ENCODE measurements at regions not wholly inside any gene's neighbourhood (a gene's known extent, or its start where the extent isn't known, plus 50 kb on each side); places are given as distances from the start of the nearest gene placed in this dataset.

DNA sequence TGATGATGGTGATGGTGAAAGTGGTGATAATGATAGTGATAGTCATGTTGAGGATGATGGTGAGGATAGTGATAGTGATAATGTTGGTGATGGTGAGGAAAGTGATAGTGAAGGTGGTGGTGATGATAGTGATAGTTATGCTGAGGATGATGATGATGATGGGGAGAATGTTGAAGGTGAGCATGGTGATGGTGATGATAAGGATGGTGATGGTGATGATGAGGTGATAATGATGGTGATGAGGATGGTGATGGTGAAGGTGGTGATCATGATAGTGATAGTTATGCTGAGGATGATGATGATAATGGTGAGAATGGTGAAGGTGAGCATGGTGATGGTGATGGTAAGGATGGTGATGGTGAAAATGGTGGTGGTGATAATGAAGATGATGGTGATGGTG lies 64.9 kb upstream of the ZNF337 start:
- TF ChIP-seq, protein P1, sequence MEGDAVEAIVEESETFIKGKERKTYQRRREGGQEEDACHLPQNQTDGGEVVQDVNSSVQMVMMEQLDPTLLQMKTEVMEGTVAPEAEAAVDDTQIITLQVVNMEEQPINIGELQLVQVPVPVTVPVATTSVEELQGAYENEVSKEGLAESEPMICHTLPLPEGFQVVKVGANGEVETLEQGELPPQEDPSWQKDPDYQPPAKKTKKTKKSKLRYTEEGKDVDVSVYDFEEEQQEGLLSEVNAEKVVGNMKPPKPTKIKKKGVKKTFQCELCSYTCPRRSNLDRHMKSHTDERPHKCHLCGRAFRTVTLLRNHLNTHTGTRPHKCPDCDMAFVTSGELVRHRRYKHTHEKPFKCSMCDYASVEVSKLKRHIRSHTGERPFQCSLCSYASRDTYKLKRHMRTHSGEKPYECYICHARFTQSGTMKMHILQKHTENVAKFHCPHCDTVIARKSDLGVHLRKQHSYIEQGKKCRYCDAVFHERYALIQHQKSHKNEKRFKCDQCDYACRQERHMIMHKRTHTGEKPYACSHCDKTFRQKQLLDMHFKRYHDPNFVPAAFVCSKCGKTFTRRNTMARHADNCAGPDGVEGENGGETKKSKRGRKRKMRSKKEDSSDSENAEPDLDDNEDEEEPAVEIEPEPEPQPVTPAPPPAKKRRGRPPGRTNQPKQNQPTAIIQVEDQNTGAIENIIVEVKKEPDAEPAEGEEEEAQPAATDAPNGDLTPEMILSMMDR (IDR thresholded peaks at IDR 0.05; ENCODE audit: low read depth, low read length): no peak
- TF ChIP-seq POLR2A (IDR thresholded peaks at IDR 0.05; ENCODE audit: extremely low read depth, insufficient read length) (no peak), MYC (IDR thresholded peaks at IDR 0.05; ENCODE audit: low read depth, low read length) (no peak)
